ENCODE measurements at regions not wholly inside any gene's neighbourhood (a gene's known extent, or its start where the extent isn't known, plus 50 kb on each side); places are given as distances from the start of the nearest gene placed in this dataset.

- TF ChIP-seq CTCF (IDR thresholded peaks at IDR 0.05): no peak
- TF ChIP-seq POLR2A (IDR thresholded peaks at IDR 0.05): no peak
Observed at GRCh38 chr14:21822109-21822508, 148.5 kb upstream of the OR4E1 start.
